ENCODE measurements at regions not wholly inside any gene's neighbourhood (a gene's known extent, or its start where the extent isn't known, plus 50 kb on each side); places are given as distances from the start of the nearest gene placed in this dataset.

- TF ChIP-seq POLR2A (IDR thresholded peaks at IDR 0.05; ENCODE audit: low read length) (no peak), CTCF (IDR thresholded peaks at IDR 0.05) (no peak), MAX (IDR thresholded peaks at IDR 0.05) (no peak), EP300 (IDR thresholded peaks at IDR 0.05) (no peak), RCOR1 (IDR thresholded peaks at IDR 0.05; ENCODE audit: low read depth, low read length) (no peak), REST (IDR thresholded peaks at IDR 0.05) (no peak), HDAC2 (IDR thresholded peaks at IDR 0.05) (no peak), RNF2 (IDR thresholded peaks at IDR 0.05; ENCODE audit: borderline replicate concordance, low read depth) (no peak), USF2 (IDR thresholded peaks at IDR 0.05) (no peak), PHF8 (IDR thresholded peaks at IDR 0.05; ENCODE audit: borderline replicate concordance, low read depth) (no peak), MYC (IDR thresholded peaks at IDR 0.05; ENCODE audit: borderline replicate concordance, low read length) (no peak), CEBPB (IDR thresholded peaks at IDR 0.05) (no peak)
Observed at GRCh38 chr2:7800031-7800430, 881.8 kb upstream of the ID2 start.
